ENCODE measurements at regions not wholly inside any gene's neighbourhood (a gene's known extent, or its start where the extent isn't known, plus 50 kb on each side); places are given as distances from the start of the nearest gene placed in this dataset.

- no peaks in the 10 kb centered on the region for H3K9me3 ChIP-seq (ENCODE audit: severe bottlenecking)
- no peaks in the 10 kb centered on the region for H3K4me1 ChIP-seq (ENCODE audit: insufficient read depth, poor library complexity, severe bottlenecking)
- peaks cover 11% of the 10 kb centered on the region for H3K27me3 ChIP-seq (ENCODE audit: insufficient read depth, poor library complexity, severe bottlenecking)
- H3K4me3 ChIP-seq (ENCODE audit: severe bottlenecking) = no peak overlapping the region
- ATAC-seq (ENCODE audit: low read depth) = no peak
- no peak for DNase-seq (ENCODE audit: low spot score)
- no peak overlapping the region for H3K27ac ChIP-seq (ENCODE audit: poor library complexity, severe bottlenecking)
- TF ChIP-seq, protein P1, sequence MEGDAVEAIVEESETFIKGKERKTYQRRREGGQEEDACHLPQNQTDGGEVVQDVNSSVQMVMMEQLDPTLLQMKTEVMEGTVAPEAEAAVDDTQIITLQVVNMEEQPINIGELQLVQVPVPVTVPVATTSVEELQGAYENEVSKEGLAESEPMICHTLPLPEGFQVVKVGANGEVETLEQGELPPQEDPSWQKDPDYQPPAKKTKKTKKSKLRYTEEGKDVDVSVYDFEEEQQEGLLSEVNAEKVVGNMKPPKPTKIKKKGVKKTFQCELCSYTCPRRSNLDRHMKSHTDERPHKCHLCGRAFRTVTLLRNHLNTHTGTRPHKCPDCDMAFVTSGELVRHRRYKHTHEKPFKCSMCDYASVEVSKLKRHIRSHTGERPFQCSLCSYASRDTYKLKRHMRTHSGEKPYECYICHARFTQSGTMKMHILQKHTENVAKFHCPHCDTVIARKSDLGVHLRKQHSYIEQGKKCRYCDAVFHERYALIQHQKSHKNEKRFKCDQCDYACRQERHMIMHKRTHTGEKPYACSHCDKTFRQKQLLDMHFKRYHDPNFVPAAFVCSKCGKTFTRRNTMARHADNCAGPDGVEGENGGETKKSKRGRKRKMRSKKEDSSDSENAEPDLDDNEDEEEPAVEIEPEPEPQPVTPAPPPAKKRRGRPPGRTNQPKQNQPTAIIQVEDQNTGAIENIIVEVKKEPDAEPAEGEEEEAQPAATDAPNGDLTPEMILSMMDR (IDR thresholded peaks at IDR 0.05; ENCODE audit: poor library complexity, severe bottlenecking) = no peak
- H3K36me3 ChIP-seq (ENCODE audit: low read depth) = no peaks in the 10 kb centered on the region
Measured at GRCh38 chr2:41395692-41396091, 652.1 kb upstream of the PKDCC start.

GRCh38 chr2:41399437-41400087 lies 648.3 kb upstream of the PKDCC start:
- TF ChIP-seq, protein P1 (IDR thresholded peaks at IDR 0.05; ENCODE audit: poor library complexity, severe bottlenecking) = no peak
- Histone ChIP-seq H3K9me3 (ENCODE audit: severe bottlenecking) (no peaks in the 10 kb centered on the region), H3K4me3 (ENCODE audit: severe bottlenecking) (no peak overlapping the region), H3K36me3 (ENCODE audit: low read depth) (no peaks in the 10 kb centered on the region), H3K27me3 (ENCODE audit: insufficient read depth, poor library complexity, severe bottlenecking) (no peaks in the 10 kb centered on the region), H3K27ac (ENCODE audit: poor library complexity, severe bottlenecking) (no peak overlapping the region), H3K4me1 (ENCODE audit: insufficient read depth, poor library complexity, severe bottlenecking) (no peaks in the 10 kb centered on the region)
- ATAC-seq (ENCODE audit: low read depth) (no peak), DNase-seq (ENCODE audit: low spot score) (no peak)

DNA sequence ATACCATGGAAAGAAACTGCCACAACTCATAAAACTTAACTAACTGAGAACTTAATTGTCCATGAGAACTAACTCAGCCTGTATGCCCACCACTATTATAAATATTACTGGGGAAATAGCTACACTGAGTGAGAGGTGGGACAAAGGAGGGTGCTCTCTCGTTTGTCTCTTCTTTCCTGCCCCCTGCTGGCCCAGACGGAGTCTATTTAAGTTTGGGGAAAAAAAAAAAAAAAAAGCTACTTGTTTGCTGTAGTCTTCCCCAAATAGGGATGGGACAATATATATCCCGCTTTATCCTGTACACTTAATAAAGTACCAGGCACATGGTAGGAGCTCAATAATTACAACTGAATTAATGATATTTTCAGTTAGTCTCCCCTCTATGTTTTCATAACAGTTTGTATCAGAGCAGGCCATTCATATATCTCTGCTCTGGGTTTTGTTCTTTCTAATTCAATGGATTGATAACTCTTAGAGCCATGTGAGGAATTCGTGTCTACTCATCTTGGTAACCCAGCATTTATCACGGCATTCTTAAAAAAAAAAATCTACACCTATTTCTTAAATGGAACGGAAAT lies 647.6 kb upstream of the PKDCC start:
- H3K27me3 ChIP-seq (ENCODE audit: insufficient read depth, poor library complexity, severe bottlenecking) = no peaks in the 10 kb centered on the region
- ATAC-seq (ENCODE audit: low read depth) (no peak), DNase-seq (ENCODE audit: low spot score) (no peak)
- no peak overlapping the region for H3K27ac ChIP-seq (ENCODE audit: poor library complexity, severe bottlenecking)
- H3K36me3 ChIP-seq (ENCODE audit: low read depth) = no peaks in the 10 kb centered on the region
- no peaks in the 10 kb centered on the region for H3K4me1 ChIP-seq (ENCODE audit: insufficient read depth, poor library complexity, severe bottlenecking)
- H3K9me3 ChIP-seq (ENCODE audit: severe bottlenecking) = no peaks in the 10 kb centered on the region
- TF ChIP-seq, protein P1 (IDR thresholded peaks at IDR 0.05; ENCODE audit: poor library complexity, severe bottlenecking) = no peak
- H3K4me3 ChIP-seq (ENCODE audit: severe bottlenecking) = no peak overlapping the region

- ATAC-seq (ENCODE audit: low read depth) (no peak), DNase-seq (ENCODE audit: low spot score) (no peak)
- TF ChIP-seq, protein P1 (IDR thresholded peaks at IDR 0.05; ENCODE audit: poor library complexity, severe bottlenecking) = no peak
- no peaks in the 10 kb centered on the region for H3K9me3 ChIP-seq (ENCODE audit: severe bottlenecking)
- no peaks in the 10 kb centered on the region for H3K36me3 ChIP-seq (ENCODE audit: low read depth)
- no peak overlapping the region for H3K27ac ChIP-seq (ENCODE audit: poor library complexity, severe bottlenecking)
- H3K4me3 ChIP-seq (ENCODE audit: severe bottlenecking) = no peak overlapping the region
- peaks cover 7% of the 10 kb centered on the region for H3K27me3 ChIP-seq (ENCODE audit: insufficient read depth, poor library complexity, severe bottlenecking)
- no peaks in the 10 kb centered on the region for H3K4me1 ChIP-seq (ENCODE audit: insufficient read depth, poor library complexity, severe bottlenecking)
Measured at GRCh38 chr2:41405441-41405840, 642.4 kb upstream of the PKDCC start.

- Histone ChIP-seq H3K27me3 (ENCODE audit: insufficient read depth, poor library complexity, severe bottlenecking) (peaks cover 7% of the 10 kb centered on the region), H3K9me3 (ENCODE audit: severe bottlenecking) (no peaks in the 10 kb centered on the region), H3K36me3 (ENCODE audit: low read depth) (no peaks in the 10 kb centered on the region), H3K27ac (ENCODE audit: poor library complexity, severe bottlenecking) (no peak overlapping the region), H3K4me3 (ENCODE audit: severe bottlenecking) (no peak overlapping the region), H3K4me1 (ENCODE audit: insufficient read depth, poor library complexity, severe bottlenecking) (no peaks in the 10 kb centered on the region)
- TF ChIP-seq, protein P1 (IDR thresholded peaks at IDR 0.05; ENCODE audit: poor library complexity, severe bottlenecking) = no peak
- ATAC-seq (ENCODE audit: low read depth) = no peak
- DNase-seq (ENCODE audit: low spot score) = no peak
Measured at GRCh38 chr2:41409328-41409727, 638.5 kb upstream of the PKDCC start.

All from RWPE2 (cell line).